Tibial artery (tissue), 4 donors: ENCODE measurements at regions not wholly inside any gene's neighbourhood (a gene's known extent, or its start where the extent isn't known, plus 50 kb on each side); places are given as distances from the start of the nearest gene placed in this dataset.

Source experiments
- DNase-seq, 2 donors: peaks; one replicate each; pipeline ENCODE4 v3.0.0-alpha.2; 2019
- H3K27ac ChIP-seq, 2 donors: fragments of 200-600 bp; sonication (generic) in 1 of 2; 1 replicate in 1 of 2; 2 replicates in 1 of 2; pipeline ENCODE4 v1.5.1; 2018 to 2019; ENCODE audit warnings: mild to moderate bottlenecking in 1 of 2
- H3K27me3 ChIP-seq, 2 donors: fragments of 200-600 bp; sonication (generic) in 1 of 2; one replicate each; pipeline versions ENCODE4 v1.5.1 to v1.6.0; 2016 to 2019
- H3K36me3 ChIP-seq, 3 donors: fragments of 200-600 bp; sonication (generic) in 2 of 3; one replicate each; pipeline ENCODE4 v1.5.1; 2016 to 2019; ENCODE audit warnings: mild to moderate bottlenecking in 2 of 3
- H3K4me1 ChIP-seq, 4 donors: fragments of 200-600 bp; sonication (generic) in 2 of 4; 1 replicate in 3 of 4; 2 replicates in 1 of 4; pipeline ENCODE4 v1.5.1; 2016 to 2019
- H3K4me3 ChIP-seq, 2 donors: fragments of 200-600 bp; sonication (generic) in 1 of 2; 1 replicate in 1 of 2; 2 replicates in 1 of 2; pipeline ENCODE4 v1.5.1; 2018 to 2019; ENCODE audit warnings: mild to moderate bottlenecking in 2 of 2
- H3K9me3 ChIP-seq, 3 donors: fragments of 200-600 bp; sonication (generic) in 1 of 3; one replicate each; pipeline ENCODE4 v1.5.1; 2016 to 2019
- intact Hi-C: fragments of 100-400 bp; cut with DNase I; formaldehyde crosslinking; loops from one replicate; pipeline ENCODE4 v1.15.0; 2023; ENCODE audit warnings: low total_unique reads
- TF ChIP-seq, protein P1 (sequence below), 2 experiments: fragments of 200-600 bp in 1 of 2; fragments of 450-650 bp in 1 of 2; IDR thresholded peaks; one replicate each; pipeline ENCODE4 v1.5.1; 2017 to 2019; ENCODE audit warnings: antibody characterized with exemption in 2 of 2, mild to moderate bottlenecking in 1 of 2, moderate library complexity in 1 of 2

DNA sequence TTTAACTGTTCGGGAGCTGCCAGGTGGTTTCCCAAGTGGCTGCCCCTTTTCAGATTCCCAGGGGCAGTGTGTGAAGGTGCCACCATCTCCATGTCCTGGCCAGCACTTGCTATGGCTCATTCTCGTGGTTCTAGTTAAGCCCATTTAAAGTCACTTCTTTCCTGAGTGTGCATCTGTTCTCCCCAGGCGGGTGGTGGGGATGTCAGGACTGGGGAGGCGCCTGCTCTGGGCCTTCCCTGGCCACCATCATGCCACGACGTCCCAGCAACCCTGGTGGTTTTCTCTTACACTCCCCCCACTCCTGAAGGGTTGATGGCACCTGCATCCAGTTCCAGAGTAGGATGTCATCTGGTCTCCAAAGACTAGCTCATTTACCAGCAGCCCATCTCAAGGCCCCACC is 56.8 kb upstream of the TAMM41 start:
- H3K36me3 ChIP-seq: no peaks in the 10 kb centered on the region
- H3K27ac ChIP-seq: no peak overlapping the region
- H3K4me3 ChIP-seq: no peak overlapping the region
- H3K27me3 ChIP-seq: peaks cover 0 to 13% of the 10 kb centered on the region in 2 donors
- H3K9me3 ChIP-seq: no peaks in the 10 kb centered on the region
- intact Hi-C loops: no loop called here
- DNase-seq: no peak
- no peaks in the 10 kb centered on the region for H3K4me1 ChIP-seq
- TF ChIP-seq, protein P1, sequence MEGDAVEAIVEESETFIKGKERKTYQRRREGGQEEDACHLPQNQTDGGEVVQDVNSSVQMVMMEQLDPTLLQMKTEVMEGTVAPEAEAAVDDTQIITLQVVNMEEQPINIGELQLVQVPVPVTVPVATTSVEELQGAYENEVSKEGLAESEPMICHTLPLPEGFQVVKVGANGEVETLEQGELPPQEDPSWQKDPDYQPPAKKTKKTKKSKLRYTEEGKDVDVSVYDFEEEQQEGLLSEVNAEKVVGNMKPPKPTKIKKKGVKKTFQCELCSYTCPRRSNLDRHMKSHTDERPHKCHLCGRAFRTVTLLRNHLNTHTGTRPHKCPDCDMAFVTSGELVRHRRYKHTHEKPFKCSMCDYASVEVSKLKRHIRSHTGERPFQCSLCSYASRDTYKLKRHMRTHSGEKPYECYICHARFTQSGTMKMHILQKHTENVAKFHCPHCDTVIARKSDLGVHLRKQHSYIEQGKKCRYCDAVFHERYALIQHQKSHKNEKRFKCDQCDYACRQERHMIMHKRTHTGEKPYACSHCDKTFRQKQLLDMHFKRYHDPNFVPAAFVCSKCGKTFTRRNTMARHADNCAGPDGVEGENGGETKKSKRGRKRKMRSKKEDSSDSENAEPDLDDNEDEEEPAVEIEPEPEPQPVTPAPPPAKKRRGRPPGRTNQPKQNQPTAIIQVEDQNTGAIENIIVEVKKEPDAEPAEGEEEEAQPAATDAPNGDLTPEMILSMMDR (IDR thresholded peaks at IDR 0.05): no peak

DNA sequence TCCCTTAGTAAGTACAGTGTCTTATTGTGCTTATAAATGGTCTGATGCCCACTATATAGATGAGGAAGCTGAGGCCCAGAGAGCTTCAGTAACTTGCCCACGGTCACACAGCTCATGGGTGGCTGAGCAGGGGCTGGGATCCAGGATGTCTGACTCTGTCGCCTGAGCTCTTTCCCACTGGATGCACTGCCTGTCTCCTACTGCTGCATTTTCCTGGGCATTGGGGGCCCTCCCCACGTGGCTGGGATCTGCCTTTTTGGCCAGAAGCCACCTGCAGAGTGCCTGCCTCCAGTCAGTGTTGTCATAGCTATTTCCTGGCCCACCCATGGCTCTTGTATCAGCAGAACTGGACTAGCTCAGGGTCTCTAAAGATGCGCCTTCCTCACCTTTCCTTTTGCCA is 57.5 kb upstream of the TAMM41 start:
- no peak for DNase-seq
- no peaks in the 10 kb centered on the region for H3K9me3 ChIP-seq
- TF ChIP-seq, protein P1 (IDR thresholded peaks at IDR 0.05): no peak
- intact Hi-C loops: no loop called here
- peaks cover 0 to 6% of the 10 kb centered on the region in 2 donors for H3K27me3 ChIP-seq
- H3K36me3 ChIP-seq: no peaks in the 10 kb centered on the region
- no peak overlapping the region for H3K4me3 ChIP-seq
- no peaks in the 10 kb centered on the region for H3K4me1 ChIP-seq
- H3K27ac ChIP-seq: no peak overlapping the region

DNA sequence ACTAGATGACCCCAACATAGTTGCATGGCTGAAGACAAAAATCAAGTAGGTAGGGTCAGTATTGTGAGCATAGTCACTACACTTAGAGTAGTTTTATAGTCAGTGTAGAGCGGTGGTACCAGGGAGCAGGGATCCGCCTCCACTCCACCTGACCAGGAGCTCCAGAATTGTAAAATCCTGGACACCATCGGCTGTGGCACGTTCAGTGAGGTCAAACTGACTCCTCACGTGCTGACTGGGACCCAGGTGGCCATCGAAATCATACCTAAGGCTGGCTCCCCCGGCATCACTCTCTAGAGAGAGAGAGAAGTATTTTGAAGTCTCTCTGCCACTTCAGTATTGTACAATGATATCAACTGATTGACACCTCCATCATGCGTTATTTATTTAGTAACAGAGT is 59.7 kb upstream of the TAMM41 start:
- no peak for DNase-seq
- TF ChIP-seq, protein P1 (IDR thresholded peaks at IDR 0.05): no peak
- Histone ChIP-seq H3K4me3 (no peak overlapping the region), H3K27me3 (peaks cover 0 to 9% of the 10 kb centered on the region in 2 donors), H3K36me3 (no peaks in the 10 kb centered on the region), H3K9me3 (no peaks in the 10 kb centered on the region), H3K4me1 (no peaks in the 10 kb centered on the region), H3K27ac (no peak overlapping the region)
- intact Hi-C loops: no loop called here

DNA sequence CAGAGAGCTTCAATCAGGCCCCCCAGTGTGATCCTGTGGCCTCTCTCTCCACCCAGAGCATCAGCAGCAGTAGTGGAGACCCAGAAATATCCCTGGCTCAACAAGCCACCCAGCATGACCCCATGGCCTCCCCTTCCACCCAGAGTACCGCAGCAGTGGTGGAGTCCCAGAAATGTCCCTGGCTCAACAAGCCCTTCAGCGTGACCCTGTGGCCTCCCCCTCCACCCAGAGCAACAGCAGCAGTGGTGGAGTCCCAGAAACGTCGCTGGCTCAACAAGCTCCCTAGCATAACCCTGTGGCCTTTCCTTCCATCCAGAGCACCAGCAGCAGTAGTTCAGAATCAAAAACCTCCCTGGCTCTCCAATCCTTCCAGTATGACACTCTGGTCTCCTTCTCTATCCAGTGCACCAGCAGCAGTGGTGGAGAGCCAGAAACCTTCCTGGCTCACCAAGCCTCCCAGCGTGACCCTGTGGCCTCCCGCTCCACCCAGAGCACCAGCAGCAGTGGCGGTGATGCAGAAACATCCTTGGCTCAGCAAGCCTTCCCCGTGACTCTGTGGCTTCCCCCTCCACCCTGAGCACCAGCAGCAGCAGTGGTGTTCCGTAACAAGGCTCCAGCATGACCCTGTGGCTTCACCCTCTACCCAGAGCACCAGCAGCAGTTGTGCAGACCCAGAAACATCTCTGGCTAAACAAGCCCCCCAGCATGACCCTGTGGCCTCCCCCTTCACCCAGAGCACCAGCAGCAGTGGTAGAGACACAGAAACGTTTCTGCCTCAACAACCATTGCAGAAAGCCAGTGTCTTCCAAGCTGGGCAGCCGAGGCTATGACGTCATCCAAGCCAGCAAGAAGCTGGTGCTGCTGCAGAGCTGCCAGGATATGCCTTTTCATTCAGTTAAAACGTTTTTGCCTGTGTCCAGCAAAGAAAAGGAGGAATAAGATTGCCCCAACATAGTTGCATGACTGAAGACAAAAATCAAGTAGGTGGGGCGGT is 61.3 kb upstream of the TAMM41 start:
- no peaks in the 10 kb centered on the region for H3K36me3 ChIP-seq

DNA sequence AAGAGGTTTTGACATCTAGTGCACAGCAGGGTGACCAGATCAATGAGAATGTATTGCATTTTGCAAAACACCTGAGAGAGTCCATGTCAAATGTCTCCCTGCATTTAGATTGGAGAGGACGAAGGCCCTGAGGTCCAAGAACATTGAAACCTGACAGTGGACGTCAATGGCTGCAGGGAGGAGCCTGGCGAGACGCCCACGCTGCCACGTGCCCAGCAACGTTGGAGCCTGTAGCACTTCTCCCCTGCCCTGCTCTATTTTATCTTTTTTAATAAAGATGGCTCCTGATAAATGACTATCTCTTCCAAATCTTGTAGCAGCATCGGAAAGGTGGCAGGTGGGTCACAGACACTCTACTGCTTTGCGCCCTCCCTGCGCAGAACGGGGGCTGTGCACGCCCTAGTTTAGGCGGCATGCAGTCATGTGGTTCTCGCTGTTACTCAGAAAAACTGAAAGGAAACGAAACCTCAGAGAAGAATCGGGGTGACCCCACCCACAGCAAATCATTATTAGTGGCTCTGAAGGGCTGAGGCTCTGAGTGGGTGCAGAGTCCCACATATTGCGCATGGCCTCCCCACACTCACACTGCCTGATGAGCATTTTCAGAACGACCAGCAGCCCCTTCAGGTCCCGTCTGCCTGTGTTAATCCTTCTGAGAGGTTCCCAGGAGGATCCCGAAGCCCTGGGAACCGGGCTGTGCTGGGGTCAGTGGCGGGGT is 62.5 kb upstream of the TAMM41 start:
- TF ChIP-seq, protein P1 (IDR thresholded peaks at IDR 0.05): no peak
- H3K9me3 ChIP-seq: no peaks in the 10 kb centered on the region
- no peaks in the 10 kb centered on the region for H3K36me3 ChIP-seq
- intact Hi-C loops: no loop called here
- no peak overlapping the region for H3K27ac ChIP-seq
- no peaks in the 10 kb centered on the region for H3K4me1 ChIP-seq
- H3K27me3 ChIP-seq: peaks cover 0 to 9% of the 10 kb centered on the region in 2 donors
- no peak overlapping the region for H3K4me3 ChIP-seq
- DNase-seq: no peak

More for the DNA sequence above, 61.3 kb upstream of the TAMM41 start:
- no peaks in the 10 kb centered on the region for H3K4me1 ChIP-seq
- H3K4me3 ChIP-seq: no peak overlapping the region
- no peaks in the 10 kb centered on the region for H3K9me3 ChIP-seq
- TF ChIP-seq, protein P1 (IDR thresholded peaks at IDR 0.05): no peak
- DNase-seq: no peak
- intact Hi-C loops: no loop called here
- H3K27ac ChIP-seq: no peak overlapping the region
- peaks cover 0 to 9% of the 10 kb centered on the region in 2 donors for H3K27me3 ChIP-seq
